Activated CD4-positive, alpha-beta T cell treated with anti-CD3 and anti-CD28 coated beads for 36 hours (primary cell): ENCODE measurements at regions not wholly inside any gene's neighbourhood (a gene's known extent, or its start where the extent isn't known, plus 50 kb on each side); places are given as distances from the start of the nearest gene placed in this dataset.

Source experiments
- ATAC-seq: fragments of 200-7000 bp; cut with Tn5 transposase; one replicate; pipeline ENCODE4 v1.10.0; 2021; ENCODE audit warnings: mild to moderate bottlenecking, moderate library complexity
- CTCF ChIA-PET: fragments of 350-600 bp; sonication (Branson Sonifier 250); formaldehyde crosslinking; loops from one replicate; lab custom pipeline; 2021; ENCODE audit warnings: antibody characterized with exemption; lab: Charles Lee
- POLR2A ChIA-PET: fragments of 350-600 bp; sonication (Branson Sonifier 250); formaldehyde crosslinking; loops from one replicate; lab custom pipeline; 2021; ENCODE audit warnings: antibody characterized with exemption, inconsistent platforms; lab: Charles Lee
- DNase-seq: peaks from one replicate; pipeline ENCODE4 v3.0.0-alpha.2; 2020
- H3K27ac Mint-ChIP-seq: one replicate; pipeline ENCODE4 v1.8.0; 2021; ENCODE audit warnings: mixed read lengths
- H3K27me3 Mint-ChIP-seq: one replicate; pipeline ENCODE4 v1.8.0; 2021; ENCODE audit warnings: mixed read lengths
- H3K36me3 Mint-ChIP-seq: one replicate; pipeline ENCODE4 v1.8.0; 2021; ENCODE audit warnings: low read depth, mixed read lengths
- H3K4me1 Mint-ChIP-seq: one replicate; pipeline ENCODE4 v1.8.0; 2021; ENCODE audit warnings: mixed read lengths
- H3K4me3 Mint-ChIP-seq: one replicate; pipeline ENCODE4 v1.8.0; 2021; ENCODE audit warnings: mild to moderate bottlenecking, moderate library complexity, mixed read lengths
- H3K9me3 Mint-ChIP-seq: one replicate; pipeline ENCODE4 v1.8.0; 2021; ENCODE audit warnings: low read depth, mixed read lengths
- intact Hi-C, 2 experiments: fragments of 100-400 bp; cut with DNase I in 1 of 2; cut with micrococcal nuclease in 1 of 2; formaldehyde crosslinking; loops; one replicate each; pipeline versions ENCODE4 v1.14.2 to v1.15.1; 2022 to 2024; cut with DNase I, micrococcal nuclease

DNA sequence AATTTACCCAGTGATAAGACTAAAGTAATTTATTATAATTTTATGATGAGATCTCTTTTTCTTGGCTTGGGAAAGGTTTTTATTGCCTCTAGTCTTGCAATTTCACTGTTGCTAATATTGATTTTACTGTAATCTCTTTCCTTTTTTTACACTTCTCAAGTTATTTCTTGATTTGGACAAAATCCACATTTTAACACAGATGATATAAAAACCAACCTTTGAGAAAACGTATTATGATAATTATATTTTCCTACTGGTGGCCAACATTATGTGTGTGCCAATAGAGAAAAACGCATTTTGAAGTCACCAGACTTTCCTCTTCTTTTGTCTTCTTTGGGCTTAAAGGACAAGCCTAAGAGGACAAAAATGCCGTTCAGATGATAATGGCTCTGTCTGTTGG is 314.9 kb downstream of the PRDM2 start:
- H3K4me3 Mint-ChIP-seq: no peak overlapping the region
- no peak for DNase-seq
- ChIA-PET POLR2A (no interaction called here), CTCF (interaction anchor here (0.6 kb wide), 1 partner anchor 83 kb away, joined by 3 read pairs; no protein-coding TSS in a partner anchor)
- no peaks in the 10 kb centered on the region for H3K4me1 Mint-ChIP-seq
- H3K36me3 Mint-ChIP-seq: no peaks in the 10 kb centered on the region
- intact Hi-C loops: no loop called here
- H3K9me3 Mint-ChIP-seq: no peaks in the 10 kb centered on the region
- ATAC-seq: no peak
- H3K27me3 Mint-ChIP-seq: peaks cover 11% of the 10 kb centered on the region
- H3K27ac Mint-ChIP-seq: no peak overlapping the region

- DNase-seq (no peak), ATAC-seq (no peak)
- Mint-ChIP-seq H3K36me3 (no peaks in the 10 kb centered on the region), H3K9me3 (no peaks in the 10 kb centered on the region), H3K4me1 (no peaks in the 10 kb centered on the region), H3K4me3 (no peak overlapping the region), H3K27me3 (peaks cover 17% of the 10 kb centered on the region), H3K27ac (no peak overlapping the region)
- POLR2A ChIA-PET: no interaction called here
- intact Hi-C loops: no loop called here
- CTCF ChIA-PET: interaction anchor here (0.6 kb wide), 1 partner anchor 52 kb away, joined by 3 read pairs; no protein-coding TSS in a partner anchor
Observed at GRCh38 chr1:14015917-14016316, 315.9 kb downstream of the PRDM2 start.

DNA sequence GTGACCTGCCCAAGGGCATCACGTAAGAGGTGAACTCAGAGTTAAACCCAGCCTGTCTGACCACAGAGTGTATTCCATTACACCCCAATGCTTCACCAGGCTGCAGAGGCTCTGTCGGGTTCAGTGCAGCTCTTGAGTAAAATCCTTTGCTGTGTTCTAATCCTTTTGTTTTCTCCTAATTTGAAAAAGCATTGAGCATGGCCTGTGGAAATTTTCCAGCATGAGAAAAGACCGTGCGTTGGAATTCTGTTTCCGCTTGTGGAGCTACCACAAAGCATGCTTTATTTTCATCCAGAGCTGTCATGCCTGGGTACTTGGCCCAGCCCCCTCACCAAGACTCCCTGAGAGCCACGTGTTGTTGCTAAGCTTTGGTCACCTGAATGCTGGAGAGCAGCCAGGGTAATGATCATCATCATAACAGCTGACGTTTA is 317.6 kb downstream of the PRDM2 start:
- Mint-ChIP-seq H3K4me1 (no peaks in the 10 kb centered on the region), H3K9me3 (no peaks in the 10 kb centered on the region)
- intact Hi-C loops: no loop called here

GRCh38 chr1:14019461-14019860 is 319.5 kb downstream of the PRDM2 start:
- Mint-ChIP-seq H3K4me1 (no peaks in the 10 kb centered on the region), H3K9me3 (peaks cover 3% of the 10 kb centered on the region), H3K36me3 (no peaks in the 10 kb centered on the region), H3K27me3 (peaks cover 17% of the 10 kb centered on the region), H3K4me3 (no peak overlapping the region), H3K27ac (no peak overlapping the region)
- intact Hi-C loops: no loop called here
- ATAC-seq (no peak), DNase-seq (no peak)
- ChIA-PET POLR2A (no interaction called here), CTCF (no interaction called here)

More for the DNA sequence above, 317.6 kb downstream of the PRDM2 start:
- Mint-ChIP-seq H3K4me3 (no peak overlapping the region), H3K27ac (no peak overlapping the region), H3K36me3 (no peaks in the 10 kb centered on the region), H3K27me3 (peaks cover 17% of the 10 kb centered on the region)
- no peak for ATAC-seq
- DNase-seq: no peak
- ChIA-PET CTCF (interaction anchor here (0.6 kb wide), 2 partner anchors 14 to 478 kb away, joined by 3 read pairs; no protein-coding TSS in a partner anchor), POLR2A (no interaction called here)

DNA sequence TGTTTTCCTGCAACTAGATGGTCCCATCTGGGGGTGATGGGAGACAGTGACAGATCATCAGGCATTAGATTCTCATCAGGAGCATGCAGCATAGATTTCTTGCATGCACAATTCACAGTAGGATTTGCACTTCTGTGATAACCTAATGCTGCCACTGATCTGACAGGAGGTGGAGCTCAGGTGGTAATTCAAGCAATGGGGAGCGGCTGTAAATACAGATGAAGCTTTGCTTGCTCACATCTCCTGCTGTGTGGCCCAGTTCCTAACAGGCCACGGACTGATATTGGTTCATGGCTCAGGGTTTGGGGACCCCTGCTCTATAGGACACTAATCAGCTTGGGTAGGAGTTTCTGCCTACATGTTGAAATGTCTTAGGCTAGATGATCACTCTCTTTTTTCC is 320.0 kb downstream of the PRDM2 start:
- H3K36me3 Mint-ChIP-seq: no peaks in the 10 kb centered on the region
- ATAC-seq: no peak
- peaks cover 17% of the 10 kb centered on the region for H3K27me3 Mint-ChIP-seq
- no peak overlapping the region for H3K4me3 Mint-ChIP-seq
- no peak for DNase-seq
- intact Hi-C loops: no loop called here
- CTCF ChIA-PET: no interaction called here
- POLR2A ChIA-PET: no interaction called here
- H3K27ac Mint-ChIP-seq: no peak overlapping the region
- peaks cover 3% of the 10 kb centered on the region for H3K9me3 Mint-ChIP-seq
- no peaks in the 10 kb centered on the region for H3K4me1 Mint-ChIP-seq

DNA sequence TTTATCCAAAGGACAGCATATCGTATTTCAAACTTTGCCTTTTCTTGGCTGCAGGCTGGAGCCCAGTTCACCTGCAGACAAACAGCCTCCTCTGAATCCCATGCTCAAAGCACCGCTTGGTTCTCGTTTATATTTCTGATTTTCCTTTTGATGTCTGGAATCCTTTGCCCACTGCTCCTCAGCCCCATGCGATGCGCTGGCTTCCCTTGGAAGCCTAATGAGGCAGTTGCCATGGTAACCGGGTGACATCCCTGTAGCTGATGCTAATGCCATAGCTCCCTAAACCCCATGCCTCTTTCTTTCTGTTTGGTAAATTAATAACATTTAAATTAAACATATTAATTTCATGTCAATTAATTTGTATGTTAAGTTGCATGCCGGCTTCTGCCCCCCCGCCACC is 327.1 kb downstream of the PRDM2 start:
- H3K4me3 Mint-ChIP-seq: no peak overlapping the region
- peaks cover 3% of the 10 kb centered on the region for H3K9me3 Mint-ChIP-seq
- no peaks in the 10 kb centered on the region for H3K4me1 Mint-ChIP-seq
- no peak overlapping the region for H3K27ac Mint-ChIP-seq
- POLR2A ChIA-PET: no interaction called here
- intact Hi-C loops: no loop called here
- no peak for DNase-seq
- CTCF ChIA-PET: no interaction called here
- no peaks in the 10 kb centered on the region for H3K36me3 Mint-ChIP-seq
- H3K27me3 Mint-ChIP-seq: peaks cover 11% of the 10 kb centered on the region
- no peak for ATAC-seq

DNA sequence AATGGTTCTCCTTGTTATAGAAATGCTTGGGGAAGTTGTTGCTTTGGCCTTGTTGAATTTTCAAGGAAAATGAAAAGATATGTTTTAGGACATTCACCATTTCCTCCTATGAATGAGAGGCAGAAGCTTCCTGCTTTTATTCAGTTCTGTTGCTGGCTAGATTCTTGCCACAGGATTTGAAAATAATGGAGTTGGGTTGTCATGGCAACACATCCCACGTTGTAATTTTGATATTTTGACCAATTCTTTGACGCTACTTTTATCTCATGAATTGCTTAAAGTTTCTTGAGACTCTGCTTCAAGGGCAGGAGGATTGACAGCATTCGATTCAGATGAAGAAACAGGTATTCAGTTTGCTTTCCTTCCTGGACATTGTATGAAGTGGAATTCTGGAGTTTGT is 331.5 kb downstream of the PRDM2 start:
- no peak for DNase-seq
- ChIA-PET CTCF (no interaction called here), POLR2A (no interaction called here)
- ATAC-seq: no peak
- no peaks in the 10 kb centered on the region for H3K36me3 Mint-ChIP-seq
- H3K27ac Mint-ChIP-seq: no peak overlapping the region
- H3K4me3 Mint-ChIP-seq: no peak overlapping the region
- peaks cover 10% of the 10 kb centered on the region for H3K27me3 Mint-ChIP-seq
- intact Hi-C loops: no loop called here
- peaks cover 2% of the 10 kb centered on the region for H3K9me3 Mint-ChIP-seq
- no peaks in the 10 kb centered on the region for H3K4me1 Mint-ChIP-seq

GRCh38 chr1:14034506-14034905 is 334.5 kb downstream of the PRDM2 start:
- Mint-ChIP-seq H3K9me3 (peaks cover 2% of the 10 kb centered on the region), H3K27me3 (peaks cover 9% of the 10 kb centered on the region), H3K36me3 (no peaks in the 10 kb centered on the region), H3K4me3 (no peak overlapping the region), H3K27ac (no peak overlapping the region), H3K4me1 (no peaks in the 10 kb centered on the region)
- ChIA-PET CTCF (no interaction called here), POLR2A (no interaction called here)
- ATAC-seq: no peak
- intact Hi-C loops: no loop called here
- no peak for DNase-seq

DNA sequence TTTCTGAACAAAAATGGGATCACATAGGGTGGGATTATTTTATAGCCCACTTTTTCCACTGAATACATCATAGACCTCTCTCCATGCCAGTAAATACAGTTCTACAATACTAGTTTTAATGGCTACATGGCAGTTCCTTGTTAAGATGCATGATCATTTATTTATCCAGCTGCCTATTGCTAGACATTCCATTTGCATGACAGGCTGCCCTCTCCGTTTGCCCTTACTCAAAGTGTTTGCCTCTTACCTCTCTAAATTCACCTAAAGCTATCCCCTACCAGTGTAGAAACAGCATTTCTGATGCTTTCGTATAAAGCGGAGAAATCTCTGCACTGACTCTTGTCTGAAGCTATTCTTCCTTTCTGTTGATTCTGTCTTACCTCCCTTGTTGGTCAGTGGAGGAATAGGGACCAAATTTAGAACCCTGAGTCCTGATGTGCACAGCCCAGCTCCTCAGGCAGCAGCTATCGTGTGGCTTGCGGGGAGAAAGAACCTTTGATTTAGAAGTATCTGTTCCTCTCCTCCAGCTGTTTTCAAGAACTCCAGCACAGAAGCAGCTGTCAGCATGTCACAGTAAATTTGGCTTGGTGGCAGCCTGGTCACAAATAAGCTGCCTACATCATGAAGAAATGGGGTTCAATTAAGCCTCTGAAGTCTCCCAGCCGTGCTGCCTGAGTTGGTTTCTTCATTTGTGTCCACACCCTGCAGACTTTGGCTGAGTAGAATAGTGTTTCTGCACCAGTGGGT is 337.3 kb downstream of the PRDM2 start:
- Mint-ChIP-seq H3K4me3 (no peak overlapping the region), H3K9me3 (peaks cover 10% of the 10 kb centered on the region), H3K27me3 (peaks cover 8% of the 10 kb centered on the region), H3K4me1 (peaks cover 2% of the 10 kb centered on the region), H3K36me3 (no peaks in the 10 kb centered on the region), H3K27ac (no peak overlapping the region)
- no peak for DNase-seq
- POLR2A ChIA-PET: no interaction called here
- intact Hi-C loops: no loop called here
- no peak for ATAC-seq
- CTCF ChIA-PET: interaction anchor here (0.7 kb wide), 1 partner anchor 693 kb away, joined by 3 read pairs; no protein-coding TSS in a partner anchor

DNA sequence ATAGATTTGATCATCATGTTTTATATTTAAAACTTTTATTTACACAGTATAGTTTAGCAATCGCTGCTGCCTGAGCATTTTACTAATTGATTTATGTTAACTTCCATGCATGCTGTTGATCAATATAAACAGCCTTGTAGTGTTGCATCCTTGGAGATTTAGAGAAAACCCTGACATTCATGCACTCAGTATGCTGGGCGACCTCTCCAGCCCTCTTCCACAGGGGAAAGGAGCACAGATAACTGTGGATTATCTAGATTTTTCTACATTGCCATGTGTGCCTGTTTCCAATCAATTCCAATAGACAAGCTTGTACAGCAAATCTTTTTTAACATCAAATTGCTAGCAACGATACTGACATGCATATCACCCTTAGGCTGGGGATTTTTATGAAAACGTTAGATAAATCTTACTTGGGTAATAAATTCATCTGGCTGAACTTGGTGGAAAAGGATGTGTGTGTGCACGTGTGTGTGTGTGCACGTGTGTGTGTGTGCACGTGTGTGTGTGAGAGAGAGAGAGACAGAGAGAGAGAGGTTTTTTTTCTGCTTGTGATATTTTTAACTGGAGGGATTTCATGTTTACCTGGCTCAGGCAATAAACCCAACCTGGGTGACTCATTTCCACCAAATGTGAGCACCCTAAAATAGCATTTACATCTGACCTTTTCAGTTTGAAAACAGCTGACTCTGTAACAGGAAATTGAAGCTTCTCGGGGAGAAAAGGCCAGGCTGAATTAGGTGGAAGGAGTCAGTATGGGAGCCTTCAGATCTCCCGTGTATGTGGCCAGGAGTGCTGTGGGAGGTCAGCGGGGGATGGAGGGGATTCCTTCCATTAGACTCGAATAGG is 339.8 kb downstream of the PRDM2 start:
- Mint-ChIP-seq H3K9me3 (peaks cover 11% of the 10 kb centered on the region), H3K4me1 (peaks cover 2% of the 10 kb centered on the region), H3K27ac (no peak overlapping the region), H3K27me3 (peaks cover 5% of the 10 kb centered on the region), H3K4me3 (no peak overlapping the region), H3K36me3 (no peaks in the 10 kb centered on the region)
- no peak for DNase-seq
- POLR2A ChIA-PET: no interaction called here
- intact Hi-C loops: no loop called here
- CTCF ChIA-PET: no interaction called here
- ATAC-seq: no peak

DNA sequence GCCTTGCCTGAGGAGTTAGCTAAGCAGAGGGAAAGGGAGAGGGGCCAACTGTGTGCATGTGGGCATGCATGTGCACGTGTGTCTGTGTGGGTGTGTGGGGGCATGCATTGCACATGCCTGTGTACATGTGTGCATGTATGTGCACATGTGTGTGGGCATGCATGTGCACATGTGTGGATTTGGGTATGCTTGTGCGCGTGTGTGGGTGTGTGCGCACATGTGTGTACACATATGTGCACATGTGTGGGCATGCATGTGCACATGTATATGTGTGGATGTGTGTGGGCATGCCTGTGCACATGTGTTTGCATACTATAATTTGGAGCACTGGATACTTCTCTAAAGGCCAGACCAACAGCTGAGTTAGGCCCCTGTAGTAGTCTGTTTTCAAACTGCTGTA is 350.0 kb downstream of the PRDM2 start:
- Mint-ChIP-seq H3K9me3 (no peaks in the 10 kb centered on the region), H3K4me3 (no peak overlapping the region), H3K27me3 (peaks cover 9% of the 10 kb centered on the region), H3K27ac (no peak overlapping the region), H3K4me1 (no peaks in the 10 kb centered on the region), H3K36me3 (no peaks in the 10 kb centered on the region)
- DNase-seq (no peak), ATAC-seq (no peak)
- CTCF ChIA-PET: no interaction called here
- POLR2A ChIA-PET: no interaction called here
- intact Hi-C loops: no loop called here
